Amniotic epithelial cell (primary cell): ENCODE measurements at regions not wholly inside any gene's neighbourhood (a gene's known extent, or its start where the extent isn't known, plus 50 kb on each side); places are given as distances from the start of the nearest gene placed in this dataset.
A peak's percentile ranks its signal among the peaks of the same experiment; 100 is the strongest.

Experiments used
- DNase-seq: peaks from one replicate; pipeline ENCODE4 v3.0.0-alpha.2; 2010; ENCODE audit warnings: low read depth

DNA sequence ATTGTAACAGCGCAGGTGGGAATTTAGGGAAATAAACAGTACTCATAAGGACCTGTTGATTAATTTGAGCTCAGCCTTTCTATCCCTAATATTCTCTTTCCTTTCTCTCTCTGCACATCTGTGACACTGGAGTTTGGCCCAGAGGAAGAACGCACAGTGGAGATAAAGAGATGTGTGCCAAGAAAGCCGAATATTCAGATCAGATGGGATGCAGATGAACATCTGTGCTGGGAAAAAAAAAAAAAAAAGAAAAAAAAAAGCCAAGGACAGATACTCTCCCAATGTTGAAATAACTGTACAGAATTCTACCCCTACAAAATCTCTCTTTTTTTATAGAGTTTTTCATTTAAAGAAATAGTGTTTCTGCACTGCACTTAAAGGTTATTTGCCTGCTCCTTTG lies 485.4 kb downstream of the KCNJ2 start:
- DNase-seq = no peak

DNA sequence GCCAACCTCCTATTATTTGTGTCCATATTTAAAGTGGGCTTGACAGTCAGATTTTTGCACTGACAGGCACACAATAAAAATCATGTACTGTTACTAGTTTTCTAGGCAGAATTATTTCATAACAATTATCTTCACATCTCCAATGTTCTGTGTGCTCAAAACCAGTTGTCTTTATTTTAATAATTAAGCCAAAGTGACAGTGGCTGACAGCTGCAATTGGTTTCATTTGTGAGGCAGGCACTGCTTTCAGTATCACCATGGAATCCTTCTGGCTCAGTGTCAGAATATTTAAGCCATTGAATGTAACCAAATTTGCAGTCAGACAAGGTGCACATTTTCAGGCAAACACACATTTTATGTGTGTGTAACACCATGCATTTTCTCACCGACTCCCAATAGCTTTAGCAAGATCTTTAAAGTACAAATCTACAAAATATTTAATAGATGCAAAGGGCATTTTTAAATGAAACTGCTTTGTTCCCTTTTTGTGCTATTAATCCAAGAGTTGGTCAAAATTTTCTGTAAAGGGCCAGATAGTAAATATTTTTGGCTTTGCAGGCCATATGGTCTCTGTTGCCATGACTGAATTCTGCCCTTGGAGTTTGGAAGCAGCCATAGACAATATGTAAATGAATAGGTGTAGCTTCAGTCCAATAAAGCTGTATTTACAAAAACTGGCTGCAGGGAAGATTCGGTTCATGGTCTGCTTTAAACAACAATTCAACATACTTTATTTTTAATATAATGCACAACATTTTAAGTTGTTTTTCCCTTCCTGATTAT lies 486.0 kb downstream of the KCNJ2 start:
- no peak for DNase-seq

DNA sequence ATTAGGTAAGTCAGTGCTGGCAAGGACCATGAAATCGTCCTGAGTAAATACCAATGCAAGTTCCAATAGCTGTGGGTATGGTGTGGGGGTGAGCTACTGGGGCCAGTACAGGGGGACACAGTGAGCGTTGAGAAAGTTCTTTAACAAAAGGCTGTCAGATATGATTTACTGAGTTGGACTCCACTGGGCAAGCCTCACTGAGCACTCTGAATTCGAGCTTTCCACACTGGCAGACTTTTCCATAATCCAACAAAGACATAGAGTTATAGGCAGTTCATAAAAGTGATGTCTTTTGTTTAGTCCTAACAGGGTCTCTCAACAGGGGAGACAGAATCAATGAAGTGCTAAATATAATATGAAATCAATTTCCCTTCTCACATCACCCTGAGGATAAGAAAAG lies 489.0 kb downstream of the KCNJ2 start:
- DNase-seq = no peak

DNA sequence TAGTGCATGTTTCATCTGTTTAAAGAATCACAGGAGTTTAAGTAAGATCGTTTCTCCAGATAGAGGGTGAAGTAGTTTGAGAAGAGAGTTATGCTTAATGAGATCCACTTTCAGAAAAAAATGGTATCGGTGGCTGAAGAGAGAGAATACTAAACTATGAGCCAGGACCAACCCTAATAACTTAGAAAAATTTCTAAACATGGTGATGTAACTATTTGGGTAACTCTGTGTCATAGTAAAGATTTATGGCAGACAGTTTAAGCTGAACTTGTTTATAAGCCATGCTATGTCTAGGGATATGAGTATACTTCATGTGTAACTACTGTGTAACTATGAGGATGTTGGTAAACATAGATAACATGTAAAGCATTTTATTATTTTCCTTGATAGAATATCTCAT lies 489.5 kb downstream of the KCNJ2 start:
- peak; percentile 11 for DNase-seq

GRCh38 chr17:70661342-70662222 lies 492.2 kb downstream of the KCNJ2 start:
- DNase-seq = no peak

- DNase-seq = no peak
These were observed 499.1 kb downstream of the KCNJ2 start for GRCh38 chr17:70668276-70668937.

DNA sequence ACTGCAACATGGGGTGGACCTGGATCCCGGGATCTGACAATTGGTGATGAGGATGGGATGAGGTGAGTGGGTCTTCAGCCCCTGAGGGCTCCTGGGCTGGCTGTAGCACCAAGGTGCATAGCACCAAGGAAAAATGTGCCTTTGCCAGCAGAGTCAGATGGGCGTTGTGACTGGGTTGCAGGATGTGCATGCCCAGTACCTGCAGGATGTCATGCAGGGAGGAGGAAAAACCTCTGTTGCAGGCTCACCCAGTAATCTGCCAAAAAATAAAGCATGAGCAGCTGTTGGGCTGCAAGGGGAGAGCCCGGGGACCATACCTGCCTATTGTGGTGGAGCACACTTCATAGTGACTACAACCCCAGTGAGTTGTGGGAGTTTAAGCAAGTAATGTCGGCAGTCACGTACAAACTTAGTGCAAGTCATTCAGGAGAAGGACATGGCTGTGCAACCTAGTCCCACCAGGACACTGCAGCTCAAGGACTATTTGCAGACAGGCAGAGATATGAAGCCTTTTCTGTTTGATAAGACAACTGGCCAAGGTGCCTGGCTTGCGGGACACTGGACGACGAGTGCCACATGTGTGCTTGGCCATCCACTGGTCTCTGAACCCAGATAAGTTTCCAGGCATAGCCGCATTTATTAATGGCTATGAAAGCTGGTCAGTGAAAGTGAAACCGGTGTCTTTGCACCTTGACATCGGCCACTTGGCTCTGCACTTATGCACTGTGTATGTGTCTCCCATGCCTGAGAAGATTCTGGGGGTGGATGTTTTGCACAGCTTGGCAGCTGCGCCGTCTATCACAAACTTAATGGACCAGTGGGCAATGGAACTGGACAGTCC lies 499.8 kb downstream of the KCNJ2 start:
- no peak for DNase-seq

DNA sequence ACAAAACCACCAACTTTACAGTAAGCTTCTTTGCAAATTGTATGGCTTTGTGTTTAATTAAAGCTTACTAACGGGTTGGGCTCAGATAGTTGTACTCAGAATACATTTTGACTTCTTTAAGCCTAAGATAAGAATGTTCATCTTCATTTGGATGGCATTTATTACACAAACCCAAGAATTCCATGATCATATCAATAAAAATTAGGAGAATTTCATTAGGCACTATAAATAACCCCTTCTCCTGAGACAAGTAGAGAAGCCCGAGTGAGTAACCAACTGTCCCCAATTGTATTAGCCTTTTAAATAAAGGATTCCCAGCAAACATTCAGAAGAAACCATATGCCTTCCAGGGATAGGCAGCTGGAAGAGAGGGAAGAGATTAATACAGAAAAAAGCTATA lies 504.7 kb downstream of the KCNJ2 start:
- DNase-seq = no peak

GRCh38 chr17:70675070-70675590 lies 505.8 kb downstream of the KCNJ2 start:
- no peak for DNase-seq

DNA sequence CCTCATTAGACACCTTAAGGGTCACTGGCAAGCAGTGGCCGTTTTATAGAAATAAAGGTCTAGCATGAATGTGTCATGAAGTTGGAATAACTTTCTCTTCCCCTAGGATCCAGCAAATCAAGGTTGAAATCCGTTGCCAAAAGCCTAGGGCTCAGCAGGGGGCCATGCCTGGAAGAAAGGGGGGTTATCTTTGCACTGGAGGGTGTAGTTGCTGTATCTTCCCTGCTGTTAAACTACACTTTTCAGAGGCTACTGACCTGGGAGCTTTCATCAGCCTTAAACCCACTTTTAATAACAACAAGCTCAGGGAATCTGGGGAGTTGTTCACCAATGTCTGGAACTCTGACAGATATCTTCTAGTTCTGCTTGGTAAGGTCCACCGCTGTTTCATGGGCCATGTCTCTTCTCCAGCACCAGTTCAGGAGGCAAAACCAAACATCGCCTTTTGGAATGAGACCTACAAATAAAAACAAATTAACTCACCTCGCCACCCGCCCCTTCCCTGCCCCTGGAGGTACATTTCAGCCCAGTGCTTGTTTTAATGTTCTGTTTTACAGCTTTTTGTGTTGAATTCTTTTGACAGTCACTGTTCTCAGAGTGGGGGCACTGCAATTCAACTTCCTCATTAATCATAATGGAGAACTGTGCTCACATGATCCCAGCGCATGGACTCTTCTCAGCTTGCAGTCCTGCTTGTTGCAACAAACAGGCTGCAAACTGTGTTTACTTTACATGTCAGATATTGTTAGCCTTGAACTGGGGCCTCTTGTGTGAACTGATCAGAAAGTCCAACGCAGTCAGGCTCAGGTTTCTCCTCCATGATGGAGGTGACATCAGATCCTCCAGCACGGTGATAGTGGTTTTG lies 508.7 kb downstream of the KCNJ2 start:
- no peak for DNase-seq

DNA sequence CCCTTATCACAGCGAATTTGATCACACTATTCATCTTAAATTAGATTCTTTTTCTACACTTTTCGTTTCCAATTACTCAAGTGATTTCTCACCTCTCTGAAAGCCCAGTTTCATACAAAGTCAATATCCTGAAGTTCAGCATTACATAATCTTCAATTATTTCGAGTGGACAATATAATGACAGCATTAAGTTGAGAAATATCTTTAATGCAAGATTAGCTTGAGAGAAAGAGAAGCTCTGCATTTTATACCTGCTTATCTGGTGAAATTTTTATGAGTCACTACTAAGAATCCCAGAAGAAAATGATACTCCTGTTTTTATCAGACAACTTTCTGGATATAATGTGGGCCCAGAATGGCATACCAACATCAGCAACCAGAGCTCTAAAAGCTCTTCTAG lies 509.6 kb downstream of the KCNJ2 start:
- no peak for DNase-seq

DNA sequence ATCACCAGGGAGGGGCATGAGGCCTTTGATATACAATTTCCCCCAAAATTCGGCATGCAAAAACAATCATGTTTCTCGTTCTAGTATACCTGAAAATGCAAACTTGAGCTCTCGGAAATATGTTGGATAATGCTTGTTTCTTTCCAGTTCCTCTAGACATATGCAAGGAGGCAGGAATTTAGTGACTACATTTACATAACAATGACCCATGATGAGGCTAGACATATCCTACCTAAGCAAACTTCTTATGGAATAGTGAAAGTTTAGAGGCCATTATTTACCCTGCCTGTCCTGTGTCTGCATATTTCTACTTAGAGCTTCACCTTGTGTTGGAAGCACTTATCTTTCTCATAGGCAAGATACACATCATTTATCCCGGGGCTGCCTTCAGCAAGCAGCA lies 514.6 kb downstream of the KCNJ2 start:
- no peak for DNase-seq

GRCh38 chr17:70687421-70687820 lies 518.1 kb downstream of the KCNJ2 start:
- no peak for DNase-seq

GRCh38 chr17:70691150-70691549 lies 521.8 kb downstream of the KCNJ2 start:
- DNase-seq = no peak

- no peak for DNase-seq
These were observed 530.1 kb downstream of the KCNJ2 start for GRCh38 chr17:70699408-70699807.

- DNase-seq = no peak
These were observed 533.4 kb downstream of the KCNJ2 start for GRCh38 chr17:70702683-70703255.

GRCh38 chr17:70709596-70709995 lies 540.3 kb downstream of the KCNJ2 start:
- no peak for DNase-seq

GRCh38 chr17:70713694-70714093 lies 544.4 kb downstream of the KCNJ2 start:
- DNase-seq = no peak

GRCh38 chr17:70716551-70716950 lies 547.2 kb downstream of the KCNJ2 start:
- no peak for DNase-seq

DNA sequence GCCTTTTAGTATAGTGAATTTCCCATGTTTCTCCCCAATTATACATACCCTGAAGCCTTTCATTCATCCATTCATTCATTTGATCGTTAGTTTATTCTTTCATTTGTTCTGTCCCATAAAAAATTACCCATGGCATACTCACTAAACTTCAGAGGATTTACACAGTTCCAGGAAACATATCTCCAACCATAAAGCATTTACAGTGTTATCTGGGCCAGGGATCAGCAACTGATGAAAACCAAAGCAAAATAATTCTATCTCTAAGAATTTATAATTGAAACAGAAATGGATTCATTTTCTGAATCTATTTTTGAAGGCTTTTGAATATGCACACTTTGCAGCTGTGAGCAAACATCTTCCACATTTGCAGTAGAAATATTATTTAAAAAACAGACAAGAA lies 547.7 kb downstream of the KCNJ2 start:
- no peak for DNase-seq
